Esophagus (tissue), 2 donors: ENCODE measurements at regions not wholly inside any gene's neighbourhood (a gene's known extent, or its start where the extent isn't known, plus 50 kb on each side); places are given as distances from the start of the nearest gene placed in this dataset.

Source experiments
- H3K27ac ChIP-seq, 2 donors: one replicate each; pipeline ENCODE4 v1.5.1; 2013; ENCODE audit warnings: low read depth in 2 of 2, mild to moderate bottlenecking in 2 of 2, inconsistent platforms in 1 of 2, low read length in 1 of 2, moderate library complexity in 1 of 2
- H3K27me3 ChIP-seq, 2 donors: one replicate each; pipeline ENCODE4 v1.6.1; 2013; ENCODE audit warnings: low read length in 2 of 2, control low read depth in 1 of 2, mild to moderate bottlenecking in 1 of 2; ENCODE audit not compliant: insufficient read depth in 2 of 2, control insufficient read depth in 1 of 2
- H3K36me3 ChIP-seq, 2 donors: one replicate each; pipeline ENCODE4 v1.6.1; 2013; ENCODE audit warnings: low read length in 1 of 2; ENCODE audit not compliant: control insufficient read depth in 2 of 2, insufficient read depth in 2 of 2
- H3K4me1 ChIP-seq, 2 donors: one replicate each; pipeline ENCODE4 v1.6.1; 2013; ENCODE audit warnings: low read length in 1 of 2; ENCODE audit not compliant: control insufficient read depth in 2 of 2, insufficient read depth in 2 of 2
- H3K4me3 ChIP-seq, 2 donors: one replicate each; pipeline ENCODE4 v1.5.1; 2013; ENCODE audit warnings: low read length in 2 of 2, mild to moderate bottlenecking in 2 of 2, low read depth in 1 of 2, moderate library complexity in 1 of 2
- H3K9me3 ChIP-seq, 2 donors: one replicate each; pipeline ENCODE4 v1.6.1; 2013; ENCODE audit warnings: mild to moderate bottlenecking in 2 of 2, low read depth in 1 of 2, low read length in 1 of 2, moderate library complexity in 1 of 2; ENCODE audit not compliant: control insufficient read depth in 2 of 2, insufficient read depth in 1 of 2
- WGBS, 2 donors: extraction: QIAGEN DNeasy Blood & Tissue Kit; methylation state at CpG; one replicate each; pipeline ENCODE4 v1.1.7; 2013; 5-methylcytosine and 5-hydroxymethylcytosine counted together
- donor health status: healthy with polysubstance abuse.
- donor health status: Bipolar disorder and iron deficiency.

GRCh38 chr11:129273322-129273721 lies 81.2 kb upstream of the ARHGAP32 start:
- Histone ChIP-seq H3K9me3 (no peaks in the 10 kb centered on the region), H3K27me3 (no peaks in the 10 kb centered on the region), H3K36me3 (no peaks in the 10 kb centered on the region), H3K4me1 (peaks cover 0 to 3% of the 10 kb centered on the region in 2 donors), H3K4me3 (no peak overlapping the region), H3K27ac (no peak overlapping the region)

- Histone ChIP-seq H3K36me3 (no peaks in the 10 kb centered on the region), H3K4me1 (no peaks in the 10 kb centered on the region), H3K4me3 (no peak overlapping the region), H3K9me3 (no peaks in the 10 kb centered on the region), H3K27me3 (no peaks in the 10 kb centered on the region), H3K27ac (no peak overlapping the region)
- 80 to 89% methylated on average over 9 of the region's 9 CpGs for WGBS, 2 donors
These were observed 78.9 kb upstream of the ARHGAP32 start for GRCh38 chr11:129271030-129271429.

- H3K4me1 ChIP-seq: no peaks in the 10 kb centered on the region
- H3K27me3 ChIP-seq: no peaks in the 10 kb centered on the region
- no peak overlapping the region for H3K27ac ChIP-seq
- WGBS, 2 donors: 83 to 84% methylated on average over 4 of the region's 4 CpGs
- H3K4me3 ChIP-seq: no peak overlapping the region
- no peaks in the 10 kb centered on the region for H3K9me3 ChIP-seq
- no peaks in the 10 kb centered on the region for H3K36me3 ChIP-seq
These were observed 78.3 kb upstream of the ARHGAP32 start for GRCh38 chr11:129270446-129270845.

DNA sequence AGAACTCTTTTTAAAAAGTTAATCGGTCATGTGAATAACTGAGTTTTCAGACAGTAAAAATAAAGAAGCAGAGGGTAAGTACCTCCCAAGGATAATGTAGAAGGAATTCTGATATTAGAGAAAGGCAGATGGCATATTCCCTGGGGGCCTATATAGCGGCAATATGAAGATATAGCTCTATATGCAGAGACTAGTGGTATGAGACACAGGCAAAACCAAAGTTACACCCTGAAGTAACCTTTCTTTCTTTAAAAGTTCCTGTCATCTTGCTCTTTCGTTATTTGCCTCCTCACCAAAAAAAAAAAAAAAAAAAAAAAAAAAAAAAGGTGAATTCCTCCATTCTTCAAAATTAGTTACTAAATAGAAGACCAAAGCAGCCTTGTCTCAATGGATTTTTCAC lies 76.2 kb upstream of the ARHGAP32 start:
- H3K9me3 ChIP-seq: no peaks in the 10 kb centered on the region
- H3K4me1 ChIP-seq: no peaks in the 10 kb centered on the region
- no peaks in the 10 kb centered on the region for H3K36me3 ChIP-seq
- H3K27me3 ChIP-seq: no peaks in the 10 kb centered on the region
- no peak overlapping the region for H3K4me3 ChIP-seq
- no peak overlapping the region for H3K27ac ChIP-seq
- WGBS, 2 donors: 91% methylated on average over 3 of the region's 3 CpGs

- WGBS, 2 donors: 72 to 81% methylated on average over 3 of the region's 3 CpGs
- no peak overlapping the region for H3K27ac ChIP-seq
- H3K4me1 ChIP-seq: no peaks in the 10 kb centered on the region
These were observed 75.6 kb upstream of the ARHGAP32 start for GRCh38 chr11:129267716-129268115.

GRCh38 chr11:129266536-129266935 lies 74.4 kb upstream of the ARHGAP32 start:
- Histone ChIP-seq H3K27ac (no peak overlapping the region), H3K4me3 (no peak overlapping the region), H3K27me3 (no peaks in the 10 kb centered on the region), H3K36me3 (no peaks in the 10 kb centered on the region), H3K4me1 (no peaks in the 10 kb centered on the region), H3K9me3 (no peaks in the 10 kb centered on the region)
- 73 to 94% methylated on average over 2 of the region's 2 CpGs for WGBS, 2 donors

More at GRCh38 chr11:129267716-129268115, 75.6 kb upstream of the ARHGAP32 start:
- H3K27me3 ChIP-seq: no peaks in the 10 kb centered on the region
- no peaks in the 10 kb centered on the region for H3K9me3 ChIP-seq
- no peaks in the 10 kb centered on the region for H3K36me3 ChIP-seq
- no peak overlapping the region for H3K4me3 ChIP-seq

DNA sequence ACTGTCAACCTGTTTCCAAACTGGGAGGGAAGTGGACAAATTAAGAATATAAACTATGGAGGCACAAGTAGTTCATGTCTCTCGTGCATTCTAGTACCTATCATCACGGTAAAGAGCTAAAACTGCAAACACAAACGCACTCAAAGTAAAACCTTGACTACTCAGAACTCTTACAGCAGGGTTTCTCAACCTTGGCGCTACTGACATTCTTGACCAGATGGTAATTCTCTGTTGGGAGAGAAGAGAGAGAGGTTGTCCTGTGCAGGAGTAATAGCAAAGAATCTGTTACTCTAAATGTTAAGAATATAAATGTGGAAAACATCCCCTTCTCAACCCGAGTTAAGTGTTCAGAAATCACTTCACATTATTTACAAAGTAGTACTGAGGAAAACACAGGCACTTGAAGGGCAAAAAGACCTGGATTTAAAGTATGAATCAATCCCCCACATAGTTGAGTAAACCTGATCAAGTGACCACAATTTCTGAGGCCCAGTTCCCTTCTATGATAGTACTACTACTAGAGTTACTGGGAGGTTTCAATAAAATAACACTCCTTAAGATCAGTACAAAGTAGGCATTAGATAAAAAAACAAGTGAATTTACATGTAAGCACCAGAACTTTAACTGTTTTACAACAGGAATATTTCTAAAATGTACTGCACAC lies 73.1 kb upstream of the ARHGAP32 start:
- Histone ChIP-seq H3K36me3 (no peaks in the 10 kb centered on the region), H3K4me3 (no peak overlapping the region), H3K27ac (no peak overlapping the region), H3K9me3 (no peaks in the 10 kb centered on the region), H3K27me3 (no peaks in the 10 kb centered on the region), H3K4me1 (no peaks in the 10 kb centered on the region)
- WGBS, 2 donors: 68 to 83% methylated on average over 5 of the region's 5 CpGs

- Histone ChIP-seq H3K4me3 (no peak overlapping the region), H3K27ac (no peak overlapping the region), H3K36me3 (no peaks in the 10 kb centered on the region), H3K9me3 (no peaks in the 10 kb centered on the region), H3K27me3 (no peaks in the 10 kb centered on the region), H3K4me1 (no peaks in the 10 kb centered on the region)
- WGBS, 2 donors: 88 to 95% methylated on average over 2 of the region's 2 CpGs
These were observed 72.0 kb upstream of the ARHGAP32 start for GRCh38 chr11:129264114-129264513.

DNA sequence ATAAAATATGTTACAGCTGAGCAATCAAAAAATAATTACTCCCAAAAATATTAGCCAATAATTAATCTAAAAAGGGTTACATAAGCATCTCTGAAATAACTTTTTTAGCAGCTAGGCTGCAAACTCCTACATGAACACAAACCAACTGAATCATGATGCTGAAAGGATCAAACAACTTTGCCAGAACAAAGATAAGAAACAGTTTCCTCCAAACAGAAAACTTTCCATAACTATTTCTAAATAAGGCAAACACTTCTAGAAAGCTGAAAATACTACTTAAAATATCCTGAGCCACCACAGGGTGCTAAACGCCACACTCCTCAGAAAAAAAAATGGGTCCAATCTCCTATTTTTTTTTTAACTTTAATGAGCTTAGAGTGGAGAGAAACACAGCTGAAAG lies 68.6 kb upstream of the ARHGAP32 start:
- no peak overlapping the region for H3K4me3 ChIP-seq
- 58 to 75% methylated on average over 1 of the region's 1 CpG for WGBS, 2 donors
- no peaks in the 10 kb centered on the region for H3K9me3 ChIP-seq
- H3K27me3 ChIP-seq: no peaks in the 10 kb centered on the region
- no peaks in the 10 kb centered on the region for H3K36me3 ChIP-seq
- no peaks in the 10 kb centered on the region for H3K4me1 ChIP-seq
- H3K27ac ChIP-seq: no peak overlapping the region

DNA sequence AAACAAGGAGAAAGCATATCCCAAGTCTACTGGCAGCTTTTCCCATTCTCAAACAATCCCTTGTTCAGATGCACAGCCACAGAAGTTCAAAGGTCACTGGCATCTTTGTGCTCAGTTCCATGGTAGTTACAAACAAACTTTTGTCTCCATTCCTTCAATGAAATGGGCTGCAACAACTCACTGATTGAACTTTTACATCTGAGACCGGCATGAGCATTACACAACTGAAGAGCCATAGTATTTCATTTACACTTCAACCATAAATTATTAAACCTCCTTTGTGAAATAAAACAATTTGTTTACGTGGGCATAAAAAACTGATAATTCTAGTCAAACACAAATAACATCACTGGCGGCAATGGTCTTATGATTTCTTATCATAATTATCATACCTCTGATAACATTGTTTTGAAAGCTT lies 67.8 kb upstream of the ARHGAP32 start:
- no peaks in the 10 kb centered on the region for H3K9me3 ChIP-seq
- no peaks in the 10 kb centered on the region for H3K27me3 ChIP-seq
- no peak overlapping the region for H3K27ac ChIP-seq
- no peaks in the 10 kb centered on the region for H3K36me3 ChIP-seq
- H3K4me1 ChIP-seq: no peaks in the 10 kb centered on the region
- no peak overlapping the region for H3K4me3 ChIP-seq
- 69 to 92% methylated on average over 3 of the region's 3 CpGs for WGBS, 2 donors
